ENCODE measurements at regions not wholly inside any gene's neighbourhood (a gene's known extent, or its start where the extent isn't known, plus 50 kb on each side); places are given as distances from the start of the nearest gene placed in this dataset.
A peak's percentile ranks its signal among the peaks of the same experiment; 100 is the strongest.

DNA sequence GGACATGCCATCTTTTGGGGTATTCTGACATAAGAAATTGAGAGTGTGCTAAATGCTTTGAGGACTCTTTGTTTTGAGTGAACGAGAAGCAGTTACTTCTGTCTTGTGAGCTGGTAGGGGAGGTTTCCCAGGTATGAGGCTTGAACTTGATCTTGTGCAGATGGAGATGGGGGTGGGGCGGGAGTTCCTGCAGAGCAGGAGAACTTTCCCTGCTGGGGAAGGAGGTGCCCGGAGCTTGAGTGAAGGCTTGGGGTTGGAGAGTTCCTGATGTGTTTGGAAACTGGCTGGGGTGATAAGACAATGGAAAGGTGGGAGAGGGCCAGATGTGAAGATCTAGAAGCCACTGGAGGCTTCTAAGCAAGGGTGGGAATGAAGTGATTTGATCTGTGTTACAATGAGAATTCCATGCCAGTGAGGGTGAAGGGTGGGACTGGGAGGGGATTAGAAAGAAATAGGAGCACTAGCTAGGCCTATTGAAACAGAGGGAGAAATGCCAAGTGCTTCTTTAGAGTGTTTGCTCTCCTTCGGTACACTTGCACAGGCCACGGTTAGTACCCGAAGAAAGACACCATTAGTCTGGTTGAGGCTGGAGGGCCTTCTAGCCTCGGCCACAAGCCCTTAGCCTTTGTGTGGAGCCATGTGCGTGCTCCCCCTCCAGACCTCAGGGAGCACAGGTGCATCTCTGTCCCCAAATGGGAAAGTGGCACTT lies 103.5 kb upstream of the STOX2 start:
- WGBS = 82% methylated on average over 8 of the region's 8 CpGs
- Histone ChIP-seq H3K27me3 (peaks cover 3 to 53% (median 8%) of the 10 kb centered on the region in 4 donors), H3K4me3 (no peak overlapping the region), H3K36me3 (no peaks in the 10 kb centered on the region), H3K9me3 (no peaks in the 10 kb centered on the region), H3K27ac (replicated peaks in 1 of 4) (no peak overlapping the region), H3K4me1 (peaks cover 3 to 20% (median 20%) of the 10 kb centered on the region in 4 donors)
- no peak for DNase-seq (ENCODE audit: extremely low spot score)
- intact Hi-C loops (cut with DNase I) = no loop called here
- TF ChIP-seq POLR2A (IDR thresholded peaks at IDR 0.05; ENCODE audit: low read depth) (no peak), EP300 (IDR thresholded peaks at IDR 0.05) (no peak), POLR2AphosphoS5 (IDR thresholded peaks at IDR 0.05) (no peak)
- TF ChIP-seq, protein P1, sequence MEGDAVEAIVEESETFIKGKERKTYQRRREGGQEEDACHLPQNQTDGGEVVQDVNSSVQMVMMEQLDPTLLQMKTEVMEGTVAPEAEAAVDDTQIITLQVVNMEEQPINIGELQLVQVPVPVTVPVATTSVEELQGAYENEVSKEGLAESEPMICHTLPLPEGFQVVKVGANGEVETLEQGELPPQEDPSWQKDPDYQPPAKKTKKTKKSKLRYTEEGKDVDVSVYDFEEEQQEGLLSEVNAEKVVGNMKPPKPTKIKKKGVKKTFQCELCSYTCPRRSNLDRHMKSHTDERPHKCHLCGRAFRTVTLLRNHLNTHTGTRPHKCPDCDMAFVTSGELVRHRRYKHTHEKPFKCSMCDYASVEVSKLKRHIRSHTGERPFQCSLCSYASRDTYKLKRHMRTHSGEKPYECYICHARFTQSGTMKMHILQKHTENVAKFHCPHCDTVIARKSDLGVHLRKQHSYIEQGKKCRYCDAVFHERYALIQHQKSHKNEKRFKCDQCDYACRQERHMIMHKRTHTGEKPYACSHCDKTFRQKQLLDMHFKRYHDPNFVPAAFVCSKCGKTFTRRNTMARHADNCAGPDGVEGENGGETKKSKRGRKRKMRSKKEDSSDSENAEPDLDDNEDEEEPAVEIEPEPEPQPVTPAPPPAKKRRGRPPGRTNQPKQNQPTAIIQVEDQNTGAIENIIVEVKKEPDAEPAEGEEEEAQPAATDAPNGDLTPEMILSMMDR (IDR thresholded peaks at IDR 0.05) = no peak

DNA sequence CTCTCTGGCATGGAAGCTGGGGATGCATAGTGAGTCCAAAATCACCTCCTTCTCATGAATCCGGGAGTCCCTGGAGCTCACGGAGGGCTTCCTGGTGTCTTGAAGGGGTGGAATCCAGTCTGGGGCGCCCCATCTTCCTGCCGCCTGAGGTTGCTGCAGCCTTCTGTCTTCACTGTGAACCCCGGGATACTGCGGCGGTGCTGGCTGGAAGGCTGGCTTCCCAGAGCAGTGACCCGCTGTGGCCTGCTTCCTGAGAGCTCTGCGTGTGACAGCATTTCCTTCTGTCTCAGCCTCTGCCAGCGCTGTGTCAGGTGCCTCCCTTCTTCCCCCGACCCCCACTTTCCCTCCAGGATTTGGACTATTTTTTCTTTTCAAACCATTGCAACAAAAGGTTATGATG lies 98.8 kb upstream of the STOX2 start:
- DNase-seq (ENCODE audit: extremely low spot score) = no peak
- H3K27me3 ChIP-seq = peaks cover 0 to 7% (median 0%) of the 10 kb centered on the region in 4 donors

DNA sequence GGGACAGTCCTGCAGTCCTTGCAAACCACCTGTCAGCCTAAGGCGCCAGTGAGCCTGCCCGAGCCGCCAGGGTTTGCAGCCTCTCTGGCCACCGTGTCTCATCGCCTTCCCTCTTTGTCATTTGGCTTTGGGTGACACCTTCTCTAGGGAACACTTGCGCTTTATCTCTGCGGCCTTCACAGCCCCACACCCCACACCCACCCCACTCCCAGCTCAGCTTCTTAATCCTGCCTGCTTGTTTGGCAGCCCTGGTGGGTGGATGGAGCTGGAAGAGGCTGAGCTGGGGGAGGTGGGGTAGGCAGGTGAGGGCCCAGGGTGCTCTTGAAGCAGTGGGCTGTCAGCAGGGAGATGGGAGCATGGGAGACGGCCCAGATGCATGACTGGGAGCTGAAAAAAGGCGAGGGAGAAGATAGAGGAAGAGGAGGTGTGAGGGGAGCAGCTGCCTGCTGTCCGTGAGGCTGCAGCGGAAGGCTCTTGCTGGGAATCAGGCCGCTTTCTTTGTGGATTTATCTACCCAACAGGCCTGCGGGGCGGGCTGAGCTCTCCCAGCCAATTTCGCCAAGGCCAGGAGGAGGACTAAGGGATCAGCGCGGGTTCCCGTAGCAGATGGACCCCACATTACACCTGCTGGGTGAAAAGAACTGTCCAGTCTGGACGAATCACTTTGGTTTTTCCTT lies 97.5 kb upstream of the STOX2 start:
- intact Hi-C loops (cut with DNase I) = no loop called here

More for the DNA sequence above, 98.8 kb upstream of the STOX2 start:
- Histone ChIP-seq H3K27ac (replicated peaks in 1 of 4) (peak overlapping the region in 2 of 4 donors; percentile 19 to 30), H3K36me3 (no peaks in the 10 kb centered on the region), H3K4me1 (peaks cover 0 to 6% (median 0%) of the 10 kb centered on the region in 4 donors), H3K9me3 (no peaks in the 10 kb centered on the region), H3K4me3 (no peak overlapping the region)
- WGBS = 73% methylated on average over 11 of the region's 11 CpGs
- TF ChIP-seq, protein P1 (IDR thresholded peaks at IDR 0.05) = no peak
- TF ChIP-seq EP300 (IDR thresholded peaks at IDR 0.05) = no peak
- TF ChIP-seq POLR2A (IDR thresholded peaks at IDR 0.05; ENCODE audit: low read depth) = no peak
- no peak for TF ChIP-seq POLR2AphosphoS5 (IDR thresholded peaks at IDR 0.05)
- intact Hi-C loops (cut with DNase I) = no loop called here

DNA sequence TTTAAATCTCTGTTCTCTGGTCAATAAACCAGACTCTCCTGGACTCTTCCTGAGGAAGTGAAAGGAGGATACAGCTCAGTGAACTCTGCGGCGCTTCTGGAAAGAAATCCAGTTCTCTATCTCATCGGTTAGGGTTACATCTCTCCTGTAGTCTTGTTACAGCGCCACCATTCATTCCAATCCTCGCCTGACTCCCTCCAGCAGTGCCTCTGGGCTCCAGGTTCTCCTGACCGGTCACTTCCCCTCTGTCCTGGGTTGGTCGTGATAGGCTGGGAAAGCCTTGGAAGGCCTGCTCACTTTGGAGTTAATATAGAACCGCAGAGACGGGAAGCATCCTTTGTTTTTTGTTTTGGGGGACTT lies 97.0 kb upstream of the STOX2 start:
- no peaks in the 10 kb centered on the region for H3K36me3 ChIP-seq
- 80% methylated on average over 9 of the region's 9 CpGs for WGBS
- no peak for DNase-seq (ENCODE audit: extremely low spot score)
- no peaks in the 10 kb centered on the region for H3K27me3 ChIP-seq
- peak overlapping the region in 2 of 4 donors; percentile 28 to 52 for H3K27ac ChIP-seq (replicated peaks in 1 of 4)
- intact Hi-C loops (cut with DNase I) = no loop called here
- peaks cover 0 to 6% (median 0%) of the 10 kb centered on the region in 4 donors for H3K4me1 ChIP-seq
- TF ChIP-seq EP300 (IDR thresholded peaks at IDR 0.05) (no peak), POLR2A (IDR thresholded peaks at IDR 0.05; ENCODE audit: low read depth) (no peak), POLR2AphosphoS5 (IDR thresholded peaks at IDR 0.05) (peak in 1 of 2 donors; percentile 11)
- TF ChIP-seq, protein P1 (IDR thresholded peaks at IDR 0.05) = no peak
- peak overlapping the region in 1 of 4 donors; percentile 3 for H3K4me3 ChIP-seq
- H3K9me3 ChIP-seq = no peaks in the 10 kb centered on the region

More for the DNA sequence above, 97.5 kb upstream of the STOX2 start:
- Histone ChIP-seq H3K27me3 (no peaks in the 10 kb centered on the region), H3K4me3 (peak overlapping the region in 1 of 4 donors; percentile 3), H3K4me1 (peaks cover 0 to 6% (median 0%) of the 10 kb centered on the region in 4 donors), H3K9me3 (no peaks in the 10 kb centered on the region), H3K36me3 (no peaks in the 10 kb centered on the region), H3K27ac (replicated peaks in 1 of 4) (peak overlapping the region in 2 of 4 donors; percentile 28 to 52)
- DNase-seq (ENCODE audit: extremely low spot score) = no peak
- 86% methylated on average over 19 of the region's 19 CpGs for WGBS
- TF ChIP-seq, protein P1 (IDR thresholded peaks at IDR 0.05) = no peak
- TF ChIP-seq EP300 (IDR thresholded peaks at IDR 0.05) (no peak), POLR2AphosphoS5 (IDR thresholded peaks at IDR 0.05) (no peak), POLR2A (IDR thresholded peaks at IDR 0.05; ENCODE audit: low read depth) (no peak)
